ENCODE measurements at regions not wholly inside any gene's neighbourhood (a gene's known extent, or its start where the extent isn't known, plus 50 kb on each side); places are given as distances from the start of the nearest gene placed in this dataset.

- no peaks in the 10 kb centered on the region for H3K4me1 Mint-ChIP-seq (ENCODE audit: unreplicated experiment)
- H3K27ac Mint-ChIP-seq = no peak overlapping the region
- no peaks in the 10 kb centered on the region for H3K9me3 Mint-ChIP-seq
- no peak overlapping the region for H3K4me3 Mint-ChIP-seq
- TF ChIP-seq CTCF (conservative IDR thresholded peaks at IDR 0.05) = no peak
- no peak for DNase-seq (ENCODE audit: extremely low spot score, unreplicated experiment)
- H3K27me3 Mint-ChIP-seq = peaks cover 15% of the 10 kb centered on the region
- no peaks in the 10 kb centered on the region for H3K36me3 Mint-ChIP-seq
These were observed 73.5 kb upstream of the IQSEC1 start for GRCh38 chr3:13146643-13147143.

GRCh38 chr3:13145826-13146642 is 72.8 kb upstream of the IQSEC1 start:
- TF ChIP-seq CTCF (conservative IDR thresholded peaks at IDR 0.05) = no peak
- Mint-ChIP-seq H3K27ac (no peak overlapping the region), H3K4me1 (ENCODE audit: unreplicated experiment) (no peaks in the 10 kb centered on the region), H3K27me3 (peaks cover 14% of the 10 kb centered on the region), H3K4me3 (no peak overlapping the region), H3K36me3 (no peaks in the 10 kb centered on the region), H3K9me3 (no peaks in the 10 kb centered on the region)
- no peak for DNase-seq (ENCODE audit: extremely low spot score, unreplicated experiment)

- Mint-ChIP-seq H3K27me3 (peaks cover 15% of the 10 kb centered on the region), H3K4me1 (ENCODE audit: unreplicated experiment) (no peaks in the 10 kb centered on the region), H3K9me3 (no peaks in the 10 kb centered on the region), H3K27ac (no peak overlapping the region), H3K4me3 (no peak overlapping the region), H3K36me3 (no peaks in the 10 kb centered on the region)
- no peak for TF ChIP-seq CTCF (conservative IDR thresholded peaks at IDR 0.05)
- DNase-seq (ENCODE audit: extremely low spot score, unreplicated experiment) = no peak
These were observed 72.0 kb upstream of the IQSEC1 start for GRCh38 chr3:13145131-13145825.

DNA sequence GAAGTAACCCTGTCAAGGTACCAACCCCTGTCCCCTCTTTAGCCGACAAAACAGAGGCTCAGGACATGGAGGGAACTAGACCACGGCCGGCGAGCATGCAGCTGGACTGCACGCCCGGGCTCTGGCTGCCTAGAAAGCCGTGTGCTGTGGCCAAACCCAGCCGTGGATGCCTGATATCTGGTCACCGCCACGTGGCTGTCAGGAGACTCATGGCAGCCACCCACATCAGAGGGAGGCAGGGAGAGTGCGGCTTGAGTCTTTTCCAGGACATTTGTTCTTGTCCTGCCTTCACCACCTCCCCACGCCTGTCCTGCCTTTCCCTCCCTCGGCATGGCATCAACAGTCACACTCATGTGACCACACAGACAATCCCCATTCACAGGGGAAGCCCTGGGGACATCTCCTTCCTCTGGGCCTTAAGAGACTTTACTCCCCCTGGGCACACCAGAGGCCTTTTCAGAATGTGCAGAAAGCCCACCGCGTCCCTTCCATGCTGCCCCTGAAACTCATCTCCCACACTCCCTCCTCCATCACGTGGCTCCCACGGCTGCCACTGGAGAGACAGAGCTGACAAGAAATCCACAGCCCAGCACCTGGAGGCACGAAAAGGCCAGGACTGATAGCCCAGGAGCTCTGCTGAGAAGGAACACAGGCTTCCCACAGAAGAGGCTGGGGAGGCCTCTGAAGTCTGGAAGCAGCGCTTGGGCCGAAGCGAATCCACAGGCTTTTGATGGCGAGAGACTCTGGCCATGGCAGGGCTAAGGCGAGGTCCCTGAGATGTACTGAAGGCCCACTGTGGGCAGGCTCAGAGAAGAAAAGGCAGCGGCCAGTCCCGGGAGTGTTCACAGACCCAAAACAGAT is 71.2 kb upstream of the IQSEC1 start:
- H3K9me3 Mint-ChIP-seq = no peaks in the 10 kb centered on the region
- no peak overlapping the region for H3K27ac Mint-ChIP-seq
- no peaks in the 10 kb centered on the region for H3K4me1 Mint-ChIP-seq (ENCODE audit: unreplicated experiment)
- no peak overlapping the region for H3K4me3 Mint-ChIP-seq
- peaks cover 20% of the 10 kb centered on the region for H3K27me3 Mint-ChIP-seq
- no peak for TF ChIP-seq CTCF (conservative IDR thresholded peaks at IDR 0.05)
- no peak for DNase-seq (ENCODE audit: extremely low spot score, unreplicated experiment)
- no peaks in the 10 kb centered on the region for H3K36me3 Mint-ChIP-seq

DNA sequence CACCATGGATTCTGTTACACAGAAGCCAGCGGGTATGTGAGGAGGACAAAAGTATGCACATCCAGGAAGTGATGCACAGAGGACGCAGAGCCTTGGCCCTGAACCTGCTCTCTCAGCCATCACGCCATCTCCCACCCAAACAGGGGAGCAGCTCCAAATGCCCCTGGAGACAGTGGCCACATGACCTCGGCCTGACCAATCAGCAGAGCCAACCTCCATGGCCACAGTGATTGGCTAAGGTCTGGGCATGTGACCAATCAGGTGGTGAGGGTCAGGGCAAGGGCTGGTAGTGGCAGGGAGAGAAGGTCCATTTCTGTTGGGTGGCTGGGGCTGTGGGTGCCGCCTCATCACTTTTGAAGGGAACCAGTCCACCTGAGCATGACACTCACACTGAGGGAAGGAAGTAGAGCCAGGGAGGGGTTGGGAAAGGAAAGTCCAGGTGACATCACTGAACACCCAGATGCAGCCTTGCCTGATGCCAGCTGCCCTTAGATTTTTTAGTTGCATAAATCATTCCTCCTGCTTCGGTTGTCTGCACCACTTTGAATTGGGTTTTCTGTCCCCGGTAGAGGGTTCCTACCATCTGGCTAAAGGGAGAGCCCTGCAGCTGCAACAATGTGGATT is 70.3 kb upstream of the IQSEC1 start:
- TF ChIP-seq CTCF (conservative IDR thresholded peaks at IDR 0.05) = no peak
- Mint-ChIP-seq H3K27ac (no peak overlapping the region), H3K4me3 (no peak overlapping the region), H3K27me3 (peaks cover 20% of the 10 kb centered on the region), H3K36me3 (no peaks in the 10 kb centered on the region), H3K9me3 (no peaks in the 10 kb centered on the region), H3K4me1 (ENCODE audit: unreplicated experiment) (no peaks in the 10 kb centered on the region)
- no peak for DNase-seq (ENCODE audit: extremely low spot score, unreplicated experiment)
